Thyroid gland (tissue), 4 donors: ENCODE measurements at regions not wholly inside any gene's neighbourhood (a gene's known extent, or its start where the extent isn't known, plus 50 kb on each side); places are given as distances from the start of the nearest gene placed in this dataset.

Experiments used
- POLR2A ChIP-seq, 2 donors: fragments of 450-650 bp; IDR thresholded peaks; one replicate each; pipeline ENCODE4 v1.6.1; 2017; ENCODE audit warnings: antibody characterized with exemption in 2 of 2, mild to moderate bottlenecking in 2 of 2, moderate library complexity in 1 of 2
- TF ChIP-seq, protein P1 (sequence below), 6 experiments: fragments of 200-600 bp in 3 of 6; fragments of 450-650 bp in 3 of 6; sonication (generic) in 3 of 6; IDR thresholded peaks; one replicate each; pipeline ENCODE4 v1.5.1; 2016 to 2019; ENCODE audit warnings: antibody characterized with exemption in 6 of 6, mild to moderate bottlenecking in 2 of 6, inconsistent platforms in 1 of 6, moderate library complexity in 1 of 6

DNA sequence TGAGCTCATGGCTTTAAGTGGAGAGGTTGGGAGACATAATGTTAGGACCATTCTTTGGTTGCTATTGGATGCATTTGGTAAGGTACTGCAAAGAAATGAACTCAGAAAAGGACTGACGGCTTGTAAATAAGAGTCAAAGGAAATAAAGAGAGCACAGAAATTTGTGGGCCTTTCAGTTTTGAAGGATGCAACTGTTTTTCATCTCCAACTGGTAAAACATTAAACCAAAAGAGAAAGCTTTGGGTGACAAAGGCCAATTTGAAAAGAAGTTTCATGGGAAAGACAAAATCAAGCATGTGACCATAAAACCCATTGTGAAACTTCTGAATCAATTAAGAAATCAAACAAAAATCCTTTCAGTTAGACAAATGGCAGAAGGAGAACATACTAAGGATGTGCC is 77.8 kb upstream of the SPOPL start:
- TF ChIP-seq, protein P1, sequence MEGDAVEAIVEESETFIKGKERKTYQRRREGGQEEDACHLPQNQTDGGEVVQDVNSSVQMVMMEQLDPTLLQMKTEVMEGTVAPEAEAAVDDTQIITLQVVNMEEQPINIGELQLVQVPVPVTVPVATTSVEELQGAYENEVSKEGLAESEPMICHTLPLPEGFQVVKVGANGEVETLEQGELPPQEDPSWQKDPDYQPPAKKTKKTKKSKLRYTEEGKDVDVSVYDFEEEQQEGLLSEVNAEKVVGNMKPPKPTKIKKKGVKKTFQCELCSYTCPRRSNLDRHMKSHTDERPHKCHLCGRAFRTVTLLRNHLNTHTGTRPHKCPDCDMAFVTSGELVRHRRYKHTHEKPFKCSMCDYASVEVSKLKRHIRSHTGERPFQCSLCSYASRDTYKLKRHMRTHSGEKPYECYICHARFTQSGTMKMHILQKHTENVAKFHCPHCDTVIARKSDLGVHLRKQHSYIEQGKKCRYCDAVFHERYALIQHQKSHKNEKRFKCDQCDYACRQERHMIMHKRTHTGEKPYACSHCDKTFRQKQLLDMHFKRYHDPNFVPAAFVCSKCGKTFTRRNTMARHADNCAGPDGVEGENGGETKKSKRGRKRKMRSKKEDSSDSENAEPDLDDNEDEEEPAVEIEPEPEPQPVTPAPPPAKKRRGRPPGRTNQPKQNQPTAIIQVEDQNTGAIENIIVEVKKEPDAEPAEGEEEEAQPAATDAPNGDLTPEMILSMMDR (IDR thresholded peaks at IDR 0.05): no peak
- TF ChIP-seq POLR2A (IDR thresholded peaks at IDR 0.05): no peak
